Endodermal cell (in vitro differentiated cells): ENCODE measurements at regions not wholly inside any gene's neighbourhood (a gene's known extent, or its start where the extent isn't known, plus 50 kb on each side); places are given as distances from the start of the nearest gene placed in this dataset.
"Not testable (repeated sequence)": the region's sequence is repeated elsewhere in the genome, so short reads cannot be mapped to it uniquely, and the experiment has no call there.

Source experiments
- DNase-seq: peaks from one replicate; pipeline ENCODE4 v3.0.0-alpha.2; 2017
- H3K27ac ChIP-seq: 2 replicates; pipeline ENCODE4 v1.5.1; 2013; ENCODE audit warnings: mild to moderate bottlenecking, low read depth, low read length, moderate library complexity
- H3K27me3 ChIP-seq: 2 replicates; pipeline ENCODE4 v1.6.1; 2013; ENCODE audit warnings: mild to moderate bottlenecking, low read length, moderate library complexity; ENCODE audit not compliant: insufficient read depth, control insufficient read depth, poor library complexity, severe bottlenecking
- H3K36me3 ChIP-seq: 2 replicates; pipeline ENCODE4 v1.7.0; 2013; ENCODE audit warnings: mild to moderate bottlenecking, low read length, moderate library complexity; ENCODE audit not compliant: control insufficient read depth, insufficient read depth
- H3K4me1 ChIP-seq: one replicate; pipeline ENCODE4 v1.7.0; 2013; ENCODE audit warnings: low read length; ENCODE audit not compliant: control insufficient read depth, insufficient read depth
- H3K4me3 ChIP-seq: 2 replicates; pipeline ENCODE4 v1.5.1; 2013; ENCODE audit warnings: mild to moderate bottlenecking, low read length, moderate library complexity
- H3K9ac ChIP-seq: 2 replicates; pipeline ENCODE4 v1.6.1; 2013; ENCODE audit warnings: mild to moderate bottlenecking, low read length, moderate library complexity; ENCODE audit not compliant: poor library complexity, severe bottlenecking; ENCODE audit errors: extremely low read depth
- H3K9me3 ChIP-seq: 2 replicates; pipeline ENCODE4 v1.6.1; 2013; ENCODE audit warnings: mild to moderate bottlenecking, low read length, moderate library complexity; ENCODE audit not compliant: control insufficient read depth
- H3K27ac Mint-ChIP-seq: 2 replicates; pipeline ENCODE4 v1.8.0; 2020; ENCODE audit warnings: mixed read lengths
- H3K27me3 Mint-ChIP-seq: 2 replicates; pipeline ENCODE4 v1.8.0; 2021; ENCODE audit warnings: mild to moderate bottlenecking, mixed read lengths; ENCODE audit not compliant: insufficient read depth
- H3K36me3 Mint-ChIP-seq: 2 replicates; pipeline ENCODE4 v1.8.0; 2020; ENCODE audit warnings: low read depth, mixed read lengths
- H3K4me1 Mint-ChIP-seq: 2 replicates; pipeline ENCODE4 v1.8.0; 2020; ENCODE audit warnings: mixed read lengths
- H3K4me3 Mint-ChIP-seq: 2 replicates; pipeline ENCODE4 v1.8.0; 2020; ENCODE audit warnings: mild to moderate bottlenecking, moderate library complexity, mixed read lengths
- H3K9me3 Mint-ChIP-seq: 2 replicates; pipeline ENCODE4 v1.8.0; 2020; ENCODE audit warnings: mild to moderate bottlenecking, mixed read lengths
- CTCF ChIP-seq: fragments of 200-600 bp; sonication (generic); conservative IDR thresholded peaks from 2 replicates; pipeline ENCODE4 v1.5.0; 2021; ENCODE audit warnings: antibody characterized with exemption, mild to moderate bottlenecking
- WGBS, 2 experiments: methylation state at CpG; one replicate each; pipeline versions ENCODE4 v1.1.5 to v1.1.7; 2013; ENCODE audit warnings: missing lambda C conversion rate in 2 of 2, mixed read lengths in 1 of 2; ENCODE audit not compliant: insufficient coverage in 1 of 2, insufficient read length in 1 of 2; 5-methylcytosine and 5-hydroxymethylcytosine counted together

GRCh38 chr16:51981725-51982124, 565.2 kb downstream of the TOX3 start:
- no peaks in the 10 kb centered on the region for H3K9me3 Mint-ChIP-seq
- H3K4me1 ChIP-seq: no peaks in the 10 kb centered on the region
- H3K36me3 Mint-ChIP-seq: no peaks in the 10 kb centered on the region
- H3K9me3 ChIP-seq: no peaks in the 10 kb centered on the region
- peaks cover 3% of the 10 kb centered on the region for H3K27me3 ChIP-seq
- no peaks in the 10 kb centered on the region for H3K4me1 Mint-ChIP-seq
- H3K27ac Mint-ChIP-seq: no peak overlapping the region
- TF ChIP-seq CTCF: no peak
- no peak overlapping the region for H3K4me3 ChIP-seq
- no peaks in the 10 kb centered on the region for H3K36me3 ChIP-seq
- no peak for DNase-seq
- peaks cover 8% of the 10 kb centered on the region for H3K27me3 Mint-ChIP-seq
- H3K9ac ChIP-seq: no peak overlapping the region
- H3K4me3 Mint-ChIP-seq: no peak overlapping the region
- H3K27ac ChIP-seq: no peak overlapping the region
- 88 to 89% methylated on average over 1 to 3 of the region's 3 CpGs for WGBS, 2 experiments

- H3K27ac Mint-ChIP-seq, H3K36me3 Mint-ChIP-seq, H3K27me3 Mint-ChIP-seq, H3K27me3 ChIP-seq, H3K4me1 Mint-ChIP-seq, H3K9ac ChIP-seq, H3K27ac ChIP-seq, H3K9me3 Mint-ChIP-seq, H3K9me3 ChIP-seq, H3K36me3 ChIP-seq, DNase-seq, H3K4me3 Mint-ChIP-seq, H3K4me1 ChIP-seq, H3K4me3 ChIP-seq: not testable (repeated sequence)
- 94% methylated on average over 2 of the region's 2 CpGs; no CpG with 5 or more reads in 1 of the 2 experiments for WGBS, 2 experiments
These were observed 569.4 kb downstream of the TOX3 start for GRCh38 chr16:51977506-51977905.

GRCh38 chr16:51971184-51971583, 575.8 kb downstream of the TOX3 start:
- Mint-ChIP-seq H3K4me3 (no peak overlapping the region), H3K9me3 (no peaks in the 10 kb centered on the region), H3K4me1 (peaks cover 6% of the 10 kb centered on the region), H3K36me3 (no peaks in the 10 kb centered on the region), H3K27me3 (no peaks in the 10 kb centered on the region), H3K27ac (no peak overlapping the region)
- H3K4me3 ChIP-seq: no peak overlapping the region
- H3K9ac ChIP-seq: no peak overlapping the region
- no peaks in the 10 kb centered on the region for H3K36me3 ChIP-seq
- TF ChIP-seq CTCF: peak; percentile 87
- no peaks in the 10 kb centered on the region for H3K27me3 ChIP-seq
- no peaks in the 10 kb centered on the region for H3K4me1 ChIP-seq
- no peak overlapping the region for H3K27ac ChIP-seq
- DNase-seq: peak; percentile 69
- no peaks in the 10 kb centered on the region for H3K9me3 ChIP-seq
- WGBS, 2 experiments: 47 to 83% methylated on average over 1 to 4 of the region's 4 CpGs

- H3K36me3 Mint-ChIP-seq: no peaks in the 10 kb centered on the region
- no peak for DNase-seq
- no peak overlapping the region for H3K27ac Mint-ChIP-seq
- Histone ChIP-seq H3K4me3 (no peak overlapping the region), H3K36me3 (no peaks in the 10 kb centered on the region), H3K27ac (no peak overlapping the region), H3K9me3 (no peaks in the 10 kb centered on the region), H3K9ac (no peak overlapping the region), H3K27me3 (no peaks in the 10 kb centered on the region), H3K4me1 (no peaks in the 10 kb centered on the region)
- no peaks in the 10 kb centered on the region for H3K27me3 Mint-ChIP-seq
- TF ChIP-seq CTCF: no peak
- H3K9me3 Mint-ChIP-seq: no peaks in the 10 kb centered on the region
- no peak overlapping the region for H3K4me3 Mint-ChIP-seq
- H3K4me1 Mint-ChIP-seq: peaks cover 6% of the 10 kb centered on the region
- 100% methylated on average over 1 of the region's 1 CpG; no CpG with 5 or more reads in 1 of the 2 experiments for WGBS, 2 experiments
These were observed 578.2 kb downstream of the TOX3 start for GRCh38 chr16:51968749-51969148.
